T-cell (primary cell): ENCODE measurements at regions not wholly inside any gene's neighbourhood (a gene's known extent, or its start where the extent isn't known, plus 50 kb on each side); places are given as distances from the start of the nearest gene placed in this dataset.
A peak's percentile ranks its signal among the peaks of the same experiment; 100 is the strongest.

Experiments
- ATAC-seq, 4 experiments: fragments of 200-7000 bp in 3 of 4; fragments of 150-1000 bp in 1 of 4; cut with Tn5 transposase; replicated peaks in 1 of 4; 1 replicate in 3 of 4; 2 replicates in 1 of 4; pipeline ENCODE4 v1.10.0; 2021; ENCODE audit warnings: moderate library complexity in 3 of 4, mild to moderate bottlenecking in 2 of 4, moderate number of reproducible peaks in 1 of 4
- CTCF ChIA-PET, 2 donors: fragments of 300-600 bp; sonication (Branson Sonifier 250); formaldehyde crosslinking; loops; one replicate each; lab custom pipeline; 2022; ENCODE audit warnings: antibody characterized with exemption in 2 of 2; lab: Charles Lee
- POLR2A ChIA-PET, 2 donors: fragments of 300-600 bp; sonication (Branson Sonifier 250); formaldehyde crosslinking; loops; one replicate each; lab custom pipeline; 2022; ENCODE audit warnings: antibody characterized with exemption in 2 of 2; lab: Charles Lee
- DNase-seq, 35 experiments: peaks; one replicate each; pipeline versions ENCODE4 v3.0.0 to v3.0.0-alpha.2; 2013 to 2023
- H3K27ac ChIP-seq: one replicate; pipeline ENCODE4 v1.5.1; 2013; ENCODE audit warnings: low read length
- H3K27me3 ChIP-seq, 2 experiments: replicated peaks in 1 of 2; 1 replicate in 1 of 2; 2 replicates in 1 of 2; pipeline versions ENCODE4 v1.6.1 to v1.7.0; 2013; ENCODE audit warnings: low read length in 1 of 2, mixed read lengths in 1 of 2; ENCODE audit not compliant: control insufficient read depth in 2 of 2, insufficient read depth in 2 of 2; ENCODE audit errors: extremely low read depth in 1 of 2
- H3K36me3 ChIP-seq, 2 donors: 1 replicate in 1 of 2; 2 replicates in 1 of 2; pipeline versions ENCODE4 v1.6.1 to v1.7.0; 2013; ENCODE audit warnings: low read length in 1 of 2; ENCODE audit not compliant: control insufficient read depth in 2 of 2, insufficient read depth in 1 of 2; ENCODE audit errors: extremely low read depth in 1 of 2
- H3K4me1 ChIP-seq, 2 experiments: 1 replicate in 1 of 2; 2 replicates in 1 of 2; pipeline versions ENCODE4 v1.6.1 to v1.7.0; 2013; ENCODE audit warnings: low read length in 2 of 2, mixed read lengths in 1 of 2; ENCODE audit not compliant: insufficient read depth in 2 of 2, control insufficient read depth in 1 of 2; ENCODE audit errors: extremely low read depth in 1 of 2
- H3K4me3 ChIP-seq, 2 donors: 1 replicate in 1 of 2; 2 replicates in 1 of 2; pipeline versions ENCODE4 v1.5.1 to v1.7.0; 2013; ENCODE audit warnings: mild to moderate bottlenecking in 2 of 2, low read length in 1 of 2, moderate library complexity in 1 of 2; ENCODE audit not compliant: control insufficient read depth in 1 of 2; ENCODE audit errors: extremely low read depth in 1 of 2
- H3K9me3 ChIP-seq: 2 replicates; pipeline ENCODE4 v1.7.0; 2013
- H3K27ac Mint-ChIP-seq, 2 donors: one replicate each; pipeline ENCODE4 v1.8.0; 2020 to 2021; ENCODE audit warnings: mild to moderate bottlenecking in 2 of 2, mixed read lengths in 2 of 2
- H3K27me3 Mint-ChIP-seq, 2 donors: one replicate each; pipeline ENCODE4 v1.8.0; 2021 to 2022; ENCODE audit warnings: mixed read lengths in 2 of 2
- H3K36me3 Mint-ChIP-seq: one replicate; pipeline ENCODE4 v1.8.0; 2021; ENCODE audit warnings: mixed read lengths
- H3K4me1 Mint-ChIP-seq, 3 donors: one replicate each; pipeline ENCODE4 v1.8.0; 2020 to 2022; ENCODE audit warnings: mixed read lengths in 3 of 3, mild to moderate bottlenecking in 1 of 3
- H3K4me3 Mint-ChIP-seq, 3 donors: one replicate each; pipeline ENCODE4 v1.8.0; 2020 to 2022; ENCODE audit warnings: mild to moderate bottlenecking in 3 of 3, mixed read lengths in 3 of 3, moderate library complexity in 3 of 3
- H3K9me3 Mint-ChIP-seq, 3 donors: one replicate each; pipeline ENCODE4 v1.8.0; 2020 to 2022; ENCODE audit warnings: mixed read lengths in 3 of 3
- WGBS: methylation state at CpG from one replicate; pipeline ENCODE4 v1.1.5; 2013; ENCODE audit warnings: missing lambda C conversion rate; ENCODE audit not compliant: insufficient coverage; 5-methylcytosine and 5-hydroxymethylcytosine counted together

DNA sequence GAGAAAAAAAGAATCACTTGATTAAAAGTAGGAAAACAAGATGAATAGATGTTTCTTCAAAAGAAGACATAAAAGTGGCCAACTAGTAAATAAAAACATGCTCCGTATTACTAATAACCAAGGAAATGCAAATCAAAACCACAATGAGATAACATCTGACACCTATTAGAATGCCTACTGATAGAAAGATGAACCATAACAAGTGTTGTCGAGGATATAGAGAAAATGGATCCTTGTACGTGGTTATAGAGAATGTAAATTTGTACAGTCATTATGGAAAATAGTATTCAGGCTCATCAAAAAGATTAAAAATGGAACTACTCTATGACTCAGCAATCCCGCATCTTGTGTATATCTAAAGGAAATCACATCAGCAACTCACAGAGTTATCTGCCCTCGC is 415.8 kb upstream of the SLITRK5 start:
- ChIA-PET POLR2A (no interaction called here), CTCF (no interaction called here)
- Histone ChIP-seq H3K36me3 (no peaks in the 10 kb centered on the region), H3K4me1 (no peaks in the 10 kb centered on the region), H3K27me3 (no peaks in the 10 kb centered on the region), H3K27ac (no peak overlapping the region), H3K4me3 (no peak overlapping the region), H3K9me3 (no peaks in the 10 kb centered on the region)
- Mint-ChIP-seq H3K36me3 (no peaks in the 10 kb centered on the region), H3K4me3 (no peak overlapping the region), H3K27ac (no peak overlapping the region), H3K27me3 (no peaks in the 10 kb centered on the region), H3K9me3 (peaks cover 4 to 22% (median 6%) of the 10 kb centered on the region in 3 donors), H3K4me1 (no peaks in the 10 kb centered on the region)
- DNase-seq (no peak), ATAC-seq (no peak)
- no CpG with 5 or more reads among the region's 5 CpGs for WGBS

DNA sequence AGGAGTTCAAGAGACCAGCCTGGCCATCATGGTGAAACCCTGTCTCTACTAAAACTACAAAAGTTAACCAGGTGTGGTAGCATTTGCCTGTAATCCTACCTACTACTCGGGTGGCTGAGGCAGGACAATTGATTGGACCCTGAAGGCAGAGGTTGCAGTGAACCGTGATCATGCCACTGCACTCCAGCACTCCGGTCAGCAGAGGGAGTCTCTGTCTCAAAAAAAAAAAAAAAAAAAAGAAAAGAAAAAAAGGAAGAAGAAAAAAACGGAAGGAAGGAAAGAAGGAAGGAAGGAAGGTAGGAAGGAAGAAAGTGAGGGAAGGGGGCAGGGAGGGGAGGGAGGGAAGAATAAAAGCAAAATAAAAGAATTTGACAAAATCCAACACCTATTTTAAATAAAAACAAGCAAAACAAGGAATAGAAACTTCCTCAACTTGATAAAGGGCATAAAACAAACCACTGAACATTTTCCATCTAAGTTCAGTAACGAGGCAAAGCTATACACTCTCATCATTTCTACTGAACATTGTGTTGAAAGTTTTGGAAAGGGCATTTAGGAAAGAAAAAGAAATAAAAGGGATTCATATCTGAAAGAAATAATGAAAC is 411.6 kb upstream of the SLITRK5 start:
- Mint-ChIP-seq H3K4me3 (no peak overlapping the region), H3K27ac (no peak overlapping the region), H3K36me3 (no peaks in the 10 kb centered on the region), H3K9me3 (peaks cover 4 to 15% (median 6%) of the 10 kb centered on the region in 3 donors), H3K4me1 (no peaks in the 10 kb centered on the region), H3K27me3 (no peaks in the 10 kb centered on the region)
- no peak overlapping the region for H3K27ac ChIP-seq
- no peak overlapping the region for H3K4me3 ChIP-seq
- DNase-seq (no peak), ATAC-seq (no peak)
- H3K9me3 ChIP-seq: no peaks in the 10 kb centered on the region
- POLR2A ChIA-PET: interaction anchor here in 1 of 2 donors (0.6 kb wide), 1 partner anchor 158 kb away, joined by 10 read pairs; no protein-coding TSS in a partner anchor
- no peaks in the 10 kb centered on the region for H3K27me3 ChIP-seq
- CTCF ChIA-PET: no interaction called here
- H3K36me3 ChIP-seq: no peaks in the 10 kb centered on the region
- no peaks in the 10 kb centered on the region for H3K4me1 ChIP-seq
- no CpG with 5 or more reads among the region's 5 CpGs for WGBS

- Histone ChIP-seq H3K4me1 (no peaks in the 10 kb centered on the region), H3K36me3 (no peaks in the 10 kb centered on the region), H3K27me3 (no peaks in the 10 kb centered on the region), H3K27ac (no peak overlapping the region), H3K4me3 (no peak overlapping the region), H3K9me3 (no peaks in the 10 kb centered on the region)
- no peak for ATAC-seq
- H3K9me3 Mint-ChIP-seq: peaks cover 0 to 13% (median 0%) of the 10 kb centered on the region in 3 donors
- H3K27me3 Mint-ChIP-seq: no peaks in the 10 kb centered on the region
- no peak overlapping the region for H3K4me3 Mint-ChIP-seq
- no peak overlapping the region for H3K27ac Mint-ChIP-seq
- no peaks in the 10 kb centered on the region for H3K36me3 Mint-ChIP-seq
- DNase-seq: peak in 2 of 35 experiments; percentile 2
- WGBS: no CpG with 5 or more reads among the region's 1 CpG
- POLR2A ChIA-PET: no interaction called here
- CTCF ChIA-PET: no interaction called here
- H3K4me1 Mint-ChIP-seq: no peaks in the 10 kb centered on the region
Measured at GRCh38 chr13:87274209-87274819, 396.9 kb upstream of the SLITRK5 start.

DNA sequence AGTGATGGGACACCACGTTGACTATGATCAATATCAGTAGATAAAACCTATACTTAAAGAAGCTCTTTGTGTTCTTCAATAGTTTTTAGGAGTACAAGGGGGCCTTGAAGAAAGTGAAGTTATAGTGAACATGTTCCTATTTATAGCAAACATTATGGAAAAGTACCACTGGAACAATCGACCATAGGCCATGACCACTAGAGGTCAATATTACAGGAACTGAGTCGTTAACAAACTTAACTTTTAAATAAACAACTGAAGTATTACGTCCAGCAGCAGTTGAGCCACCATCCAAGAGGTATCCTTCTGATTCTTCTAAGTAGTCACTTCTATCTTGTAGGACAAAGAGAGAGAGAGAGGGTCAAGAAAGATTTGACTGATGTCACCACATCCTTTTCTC is 391.0 kb upstream of the SLITRK5 start:
- H3K27ac ChIP-seq: no peak overlapping the region
- no peaks in the 10 kb centered on the region for H3K36me3 ChIP-seq
- POLR2A ChIA-PET: no interaction called here
- no peaks in the 10 kb centered on the region for H3K27me3 ChIP-seq
- DNase-seq (no peak), ATAC-seq (no peak)
- H3K27ac Mint-ChIP-seq: no peak overlapping the region
- peaks cover 0 to 12% (median 4%) of the 10 kb centered on the region in 3 donors for H3K9me3 Mint-ChIP-seq
- CTCF ChIA-PET: no interaction called here
- H3K9me3 ChIP-seq: no peaks in the 10 kb centered on the region
- no peak overlapping the region for H3K4me3 Mint-ChIP-seq
- H3K27me3 Mint-ChIP-seq: no peaks in the 10 kb centered on the region
- H3K4me1 ChIP-seq: no peaks in the 10 kb centered on the region
- no CpG with 5 or more reads among the region's 4 CpGs for WGBS
- H3K4me3 ChIP-seq: no peak overlapping the region
- no peaks in the 10 kb centered on the region for H3K4me1 Mint-ChIP-seq
- H3K36me3 Mint-ChIP-seq: no peaks in the 10 kb centered on the region

GRCh38 chr13:87287721-87288120 is 383.4 kb upstream of the SLITRK5 start:
- ChIA-PET CTCF (no interaction called here), POLR2A (no interaction called here)
- H3K36me3 ChIP-seq: no peaks in the 10 kb centered on the region
- DNase-seq (no peak), ATAC-seq (no peak)
- Mint-ChIP-seq H3K9me3 (peaks cover 2 to 23% (median 6%) of the 10 kb centered on the region in 3 donors), H3K4me1 (no peaks in the 10 kb centered on the region), H3K4me3 (no peak overlapping the region), H3K27ac (no peak overlapping the region), H3K36me3 (no peaks in the 10 kb centered on the region), H3K27me3 (no peaks in the 10 kb centered on the region)
- no peaks in the 10 kb centered on the region for H3K27me3 ChIP-seq
- WGBS: no CpG with 5 or more reads among the region's 3 CpGs
- H3K9me3 ChIP-seq: no peaks in the 10 kb centered on the region
- H3K4me1 ChIP-seq: no peaks in the 10 kb centered on the region
- no peak overlapping the region for H3K4me3 ChIP-seq
- no peak overlapping the region for H3K27ac ChIP-seq

DNA sequence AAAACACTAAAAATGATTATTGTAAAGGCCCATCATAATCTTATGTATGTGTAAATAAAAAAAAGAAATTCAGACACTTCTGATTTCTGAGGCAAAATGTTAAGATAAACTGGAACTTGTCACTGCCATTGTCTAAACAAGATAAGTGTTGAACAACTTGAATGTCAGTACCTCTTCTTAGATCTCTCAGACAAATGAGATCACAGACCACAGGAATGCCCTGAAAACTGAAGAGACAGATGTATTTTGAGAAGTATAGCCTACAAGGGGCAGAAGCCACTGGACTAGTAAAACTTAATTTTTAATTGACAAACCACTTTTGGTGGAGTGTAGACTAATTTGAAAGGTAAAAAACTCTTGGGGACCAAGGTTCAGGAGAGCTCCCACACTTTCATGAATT is 375.5 kb upstream of the SLITRK5 start:
- Mint-ChIP-seq H3K9me3 (peaks cover 3 to 8% (median 5%) of the 10 kb centered on the region in 3 donors), H3K27ac (no peak overlapping the region), H3K4me1 (no peaks in the 10 kb centered on the region), H3K27me3 (no peaks in the 10 kb centered on the region), H3K4me3 (no peak overlapping the region), H3K36me3 (no peaks in the 10 kb centered on the region)
- no peak overlapping the region for H3K27ac ChIP-seq
- H3K36me3 ChIP-seq: no peaks in the 10 kb centered on the region
- H3K4me3 ChIP-seq: no peak overlapping the region
- ATAC-seq (no peak), DNase-seq (no peak)
- ChIA-PET CTCF (no interaction called here), POLR2A (no interaction called here)
- no peaks in the 10 kb centered on the region for H3K9me3 ChIP-seq
- H3K27me3 ChIP-seq: no peaks in the 10 kb centered on the region
- H3K4me1 ChIP-seq: no peaks in the 10 kb centered on the region
